Upper lobe of left lung (tissue), 6 donors: ENCODE measurements at regions not wholly inside any gene's neighbourhood (a gene's known extent, or its start where the extent isn't known, plus 50 kb on each side); places are given as distances from the start of the nearest gene placed in this dataset.
"Not testable (repeated sequence)": the region's sequence is repeated elsewhere in the genome, so short reads cannot be mapped to it uniquely, and the experiment has no call there.

Experiments
- ATAC-seq, 2 donors: fragments of 200-7000 bp; cut with Tn5 transposase; one replicate each; pipeline ENCODE4 v1.9.1; 2022; ENCODE audit warnings: mild to moderate bottlenecking in 2 of 2, moderate library complexity in 2 of 2; ENCODE audit not compliant: low FRiP score in 2 of 2
- DNase-seq, 2 donors: peaks; one replicate each; pipeline ENCODE4 v3.0.0-alpha.2; 2019 to 2020
- H3K27ac ChIP-seq, 4 donors: fragments of 200-600 bp; sonication (generic); one replicate each; pipeline ENCODE4 v1.5.1; 2016 to 2019
- H3K27me3 ChIP-seq, 4 donors: fragments of 200-600 bp; sonication (generic); one replicate each; pipeline ENCODE4 v1.5.1; 2017 to 2019
- H3K36me3 ChIP-seq, 4 donors: fragments of 200-600 bp; sonication (generic); one replicate each; pipeline ENCODE4 v1.5.1; 2016 to 2019
- H3K4me1 ChIP-seq, 4 donors: fragments of 200-600 bp; sonication (generic); one replicate each; pipeline ENCODE4 v1.5.1; 2018 to 2019
- H3K4me3 ChIP-seq, 4 donors: fragments of 200-600 bp; sonication (generic); one replicate each; pipeline ENCODE4 v1.5.1; 2017 to 2019; ENCODE audit warnings: mild to moderate bottlenecking in 2 of 4, moderate library complexity in 1 of 4
- H3K9me3 ChIP-seq, 4 donors: fragments of 200-600 bp; sonication (generic); one replicate each; pipeline ENCODE4 v1.5.1; 2018 to 2019
- WGBS, 2 donors: methylation state at CpG; one replicate each; pipeline ENCODE4 v1.1.5; 2017 to 2018; 5-methylcytosine and 5-hydroxymethylcytosine counted together
- donor health status: DM: no; HTN: no; CAD: no; lungs with moderate emphysema.
- donor health status: DM: no; HTN: yes; CAD: no; lungs with severe emphysema.

DNA sequence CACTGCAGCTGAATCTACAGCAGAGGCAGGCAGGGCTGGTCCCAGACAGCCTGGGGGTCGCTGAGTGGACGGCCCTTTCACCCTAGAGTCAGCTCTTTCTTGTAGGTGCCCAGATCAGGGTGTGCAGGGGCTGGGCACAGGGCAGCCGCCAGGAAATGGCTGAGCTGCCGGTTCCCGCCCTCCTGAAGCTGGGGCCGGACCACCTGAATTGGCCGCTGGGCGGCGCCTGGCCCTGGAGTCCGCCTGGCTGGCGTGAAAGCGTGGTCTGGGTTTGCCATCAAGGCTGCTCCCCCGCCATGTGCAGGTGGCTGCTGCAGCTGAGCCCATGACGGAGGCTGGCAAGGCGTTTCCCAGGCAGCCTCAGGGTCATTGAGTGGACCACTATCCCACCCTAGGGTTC is 85.7 kb downstream of the POTEM start:
- H3K4me3 ChIP-seq, H3K27me3 ChIP-seq, H3K4me1 ChIP-seq, DNase-seq, H3K9me3 ChIP-seq, H3K36me3 ChIP-seq, H3K27ac ChIP-seq: not testable (repeated sequence)
- no CpG with 5 or more reads among the region's 15 CpGs for WGBS, 2 donors
- ATAC-seq = peak; percentile 49 to 69

DNA sequence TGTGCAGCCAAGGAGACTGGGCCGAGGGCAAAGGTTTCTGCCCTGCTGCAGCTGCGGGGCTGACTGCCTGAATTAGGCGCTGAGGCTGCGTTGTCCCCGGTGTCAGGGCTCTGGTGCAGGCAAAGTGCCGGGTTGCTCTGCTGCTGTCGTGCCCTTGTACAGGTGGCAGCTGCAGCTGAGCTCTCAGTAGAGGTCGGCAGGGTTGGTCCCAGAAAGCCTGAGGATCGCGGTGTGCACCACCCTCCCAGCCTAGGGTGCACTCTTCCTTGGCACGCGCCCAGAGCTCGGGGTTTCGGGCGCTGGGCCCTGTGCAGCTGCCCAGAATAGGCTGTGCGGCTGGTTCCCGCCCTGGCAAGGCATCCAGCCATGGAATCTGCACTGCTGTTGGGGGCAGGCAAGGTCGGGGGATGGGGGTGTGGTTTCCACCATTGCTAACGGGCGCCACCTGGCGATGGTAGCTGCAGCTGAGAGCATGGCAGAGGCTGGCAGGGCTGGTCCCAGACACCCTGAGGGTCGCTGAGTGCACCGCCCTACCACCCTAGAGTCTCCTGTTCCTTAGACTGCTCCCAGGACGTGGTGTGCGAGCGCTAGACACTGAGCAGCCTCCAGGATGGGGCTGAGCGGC is 86.3 kb downstream of the POTEM start:
- not testable (repeated sequence) for H3K27ac ChIP-seq, H3K27me3 ChIP-seq, H3K9me3 ChIP-seq, DNase-seq, H3K4me3 ChIP-seq, H3K36me3 ChIP-seq, H3K4me1 ChIP-seq
- peak; percentile 84 to 87 for ATAC-seq
- WGBS, 2 donors = no CpG with 5 or more reads among the region's 27 CpGs

DNA sequence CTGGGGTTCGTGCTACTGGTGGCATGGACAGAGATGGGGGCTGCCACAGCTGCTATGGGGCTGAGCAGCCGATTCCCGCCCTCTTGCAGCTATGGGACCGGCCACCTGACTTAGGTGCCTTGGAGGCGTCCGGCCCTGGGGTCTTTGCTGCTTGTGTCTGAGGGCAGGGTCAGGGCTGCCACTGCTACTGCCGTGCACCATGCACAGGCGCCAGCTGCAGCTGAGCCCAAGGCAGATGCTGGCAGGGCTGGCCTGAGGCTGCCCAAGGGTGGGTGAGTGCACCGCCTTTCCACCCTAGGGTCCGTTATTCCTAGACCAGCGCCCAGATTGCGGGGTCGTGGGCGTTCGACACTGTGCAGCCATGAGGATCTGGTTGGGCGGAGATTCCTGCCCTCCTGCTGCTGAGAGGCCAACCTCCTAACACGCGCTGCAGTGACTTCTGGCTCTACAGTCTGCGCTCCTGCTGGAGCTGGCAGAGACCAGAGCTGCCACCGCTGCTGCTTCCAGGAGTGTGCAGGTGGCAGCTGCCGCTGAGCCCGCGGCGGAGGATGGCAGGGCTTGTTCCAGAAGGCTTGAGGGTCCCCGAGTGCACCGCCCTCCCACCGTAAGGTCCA is 87.0 kb downstream of the POTEM start:
- not testable (repeated sequence) for H3K4me1 ChIP-seq, ATAC-seq, H3K4me3 ChIP-seq, H3K9me3 ChIP-seq, H3K36me3 ChIP-seq, H3K27ac ChIP-seq, H3K27me3 ChIP-seq
- DNase-seq = peak in 1 of 2 donors; percentile 23
- no CpG with 5 or more reads among the region's 27 CpGs for WGBS, 2 donors

DNA sequence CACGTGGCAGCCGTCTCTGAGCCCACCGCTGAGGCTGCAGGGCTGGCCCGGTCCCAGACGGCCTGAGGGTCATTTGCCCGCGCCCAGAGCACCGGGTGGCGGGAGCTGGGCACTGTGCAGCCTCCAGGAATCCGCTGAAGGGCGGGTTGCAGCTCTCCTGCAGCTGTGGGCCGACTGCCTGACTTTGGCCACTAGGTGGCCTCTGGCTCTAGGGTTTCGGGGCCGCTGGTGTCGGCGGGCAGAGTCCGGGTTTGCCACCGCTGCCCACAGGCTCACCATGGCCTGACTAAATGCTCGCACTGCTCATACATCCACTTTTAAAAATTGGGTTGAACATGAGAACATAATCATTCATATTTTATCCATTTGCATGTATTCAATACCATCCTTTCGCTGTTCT is 87.7 kb downstream of the POTEM start:
- not testable (repeated sequence) for H3K27me3 ChIP-seq, H3K27ac ChIP-seq, H3K36me3 ChIP-seq, H3K4me1 ChIP-seq, H3K9me3 ChIP-seq, H3K4me3 ChIP-seq, DNase-seq
- no CpG with 5 or more reads among the region's 20 CpGs for WGBS, 2 donors
- peak; percentile 66 to 90 for ATAC-seq

DNA sequence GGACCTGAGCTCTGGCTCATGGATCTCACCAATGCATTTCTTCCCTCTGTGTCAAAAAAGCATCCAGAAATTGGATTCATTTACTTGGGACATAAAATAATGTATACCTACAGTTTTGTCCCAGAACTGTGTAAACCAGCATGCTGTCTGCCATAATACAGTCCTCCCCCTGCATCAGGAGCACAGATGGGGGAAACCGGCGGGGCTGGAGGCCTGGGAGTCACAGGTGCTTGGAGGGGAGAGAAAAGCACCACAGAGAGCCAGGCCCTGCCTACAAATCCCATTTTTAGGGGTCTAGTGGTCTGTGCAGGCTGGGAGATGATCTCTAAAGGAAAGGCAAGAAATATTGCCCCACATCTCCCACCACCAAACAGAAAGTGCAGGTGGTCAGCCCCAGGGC is 91.8 kb downstream of the POTEM start:
- H3K9me3 ChIP-seq, H3K27ac ChIP-seq, H3K36me3 ChIP-seq, H3K4me3 ChIP-seq, H3K27me3 ChIP-seq, H3K4me1 ChIP-seq, ATAC-seq: not testable (repeated sequence)
- peak in 1 of 2 donors; percentile 50 for DNase-seq
- WGBS, 2 donors = 22 to 53% methylated on average over 2 of the region's 2 CpGs

DNA sequence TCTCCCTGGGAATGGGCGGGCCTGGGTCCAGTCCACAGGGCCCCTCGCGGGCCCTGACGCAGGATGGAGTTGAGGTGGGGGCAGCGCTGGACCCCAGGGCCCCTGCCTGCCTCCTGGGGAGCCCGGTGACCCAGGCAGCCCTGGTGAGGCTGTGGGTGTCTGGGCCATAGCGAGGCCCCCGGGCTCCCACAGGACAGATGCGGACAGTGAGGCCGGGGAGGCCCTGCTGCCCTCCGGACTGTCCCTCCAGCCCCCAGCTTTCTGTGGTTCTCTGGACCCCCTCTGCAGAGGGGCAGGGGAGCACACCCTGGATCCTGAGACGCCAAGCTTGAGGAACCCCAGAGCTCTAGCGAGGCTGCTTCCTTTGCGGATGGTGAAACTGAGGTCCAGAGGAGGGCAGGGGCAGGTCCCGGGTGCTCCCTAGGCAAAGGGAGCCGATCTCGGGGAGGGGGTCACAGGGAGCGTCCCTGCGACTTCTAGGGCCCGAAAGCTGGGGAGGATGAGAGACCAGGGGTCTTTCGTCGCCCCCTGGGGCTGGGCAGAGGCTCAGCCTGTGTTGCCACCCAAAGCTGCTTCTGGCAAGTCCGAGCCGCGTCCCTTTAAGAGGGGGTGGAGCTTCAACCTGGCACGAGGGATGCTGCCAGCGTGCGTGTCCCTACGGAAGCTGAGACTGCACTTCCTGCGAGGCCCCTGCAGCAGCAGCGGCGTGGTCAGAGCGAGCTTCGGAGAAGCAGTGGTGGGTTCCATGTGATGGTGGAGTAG is 94.6 kb downstream of the POTEM start:
- not testable (repeated sequence) for H3K4me1 ChIP-seq, H3K9me3 ChIP-seq, H3K27me3 ChIP-seq, H3K4me3 ChIP-seq, H3K27ac ChIP-seq, H3K36me3 ChIP-seq, DNase-seq
- peak; percentile 86 to 95 for ATAC-seq
- WGBS, 2 donors = no CpG with 5 or more reads among the region's 34 CpGs

DNA sequence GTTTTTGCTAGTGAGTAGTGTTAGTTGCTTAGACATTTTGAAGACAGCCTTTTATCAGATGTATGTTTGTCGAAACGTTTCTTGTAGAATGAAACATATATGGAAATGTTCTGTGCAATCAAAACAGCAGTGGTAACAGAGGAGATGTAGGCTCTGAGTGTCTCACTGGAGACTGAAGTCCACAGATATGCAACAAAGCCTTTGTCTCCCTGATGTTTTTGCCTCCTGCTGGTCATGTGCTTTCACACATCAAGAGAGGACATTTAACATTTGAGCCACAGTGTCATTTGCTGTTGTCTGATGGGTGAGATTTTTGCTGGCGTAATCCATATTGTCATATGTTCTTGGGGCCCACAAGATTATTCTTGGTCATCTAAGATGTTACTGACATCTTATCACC is 101.7 kb downstream of the POTEM start:
- DNase-seq, ATAC-seq, H3K27ac ChIP-seq, H3K27me3 ChIP-seq, H3K4me1 ChIP-seq, H3K4me3 ChIP-seq, H3K9me3 ChIP-seq, H3K36me3 ChIP-seq: not testable (repeated sequence)
- WGBS, 2 donors = no CpG with 5 or more reads among the region's 3 CpGs

DNA sequence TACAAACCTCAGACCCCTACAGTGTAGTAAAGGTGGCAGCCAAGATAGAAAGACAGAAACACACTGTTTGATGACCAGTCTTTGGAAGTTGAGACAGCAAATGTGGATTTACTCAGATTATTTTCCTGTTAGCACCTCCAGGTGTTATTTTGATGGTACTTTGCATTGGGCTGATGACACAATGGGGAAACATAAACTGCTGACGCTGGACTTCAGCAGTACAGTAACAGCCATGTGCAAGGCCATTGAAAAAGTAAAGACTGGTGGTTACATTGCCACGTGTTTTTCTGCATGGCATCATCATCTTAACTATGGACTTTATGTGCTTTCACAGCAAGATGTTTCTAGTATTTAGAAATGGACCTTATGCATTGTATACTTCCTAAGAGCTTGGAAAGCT is 105.3 kb downstream of the POTEM start:
- H3K4me1 ChIP-seq, H3K27ac ChIP-seq, H3K27me3 ChIP-seq, H3K4me3 ChIP-seq, DNase-seq, H3K9me3 ChIP-seq, H3K36me3 ChIP-seq: not testable (repeated sequence)
- ATAC-seq = peak in 1 of 2 donors; percentile 34
- WGBS, 2 donors = no CpG with 5 or more reads among the region's 2 CpGs

DNA sequence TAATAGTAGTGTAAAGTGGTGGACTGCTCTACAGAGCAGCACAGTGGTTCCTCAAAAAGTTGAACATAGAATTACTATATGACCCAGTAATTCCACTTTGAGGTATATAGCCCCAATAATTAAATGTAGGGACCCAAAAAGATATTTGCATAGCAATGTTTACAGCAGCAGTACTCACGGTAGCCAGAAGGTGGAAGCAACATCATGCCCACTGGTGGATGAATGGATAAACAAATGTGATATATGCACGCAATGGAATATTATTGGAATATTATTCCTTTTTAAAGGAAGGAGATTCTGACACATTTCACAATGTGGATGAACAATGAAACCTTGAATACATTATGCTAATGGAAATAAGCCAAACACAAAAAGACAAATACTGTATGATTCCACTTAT is 121.4 kb downstream of the POTEM start:
- not testable (repeated sequence) for H3K4me1 ChIP-seq
- ATAC-seq = peak in 1 of 2 donors; percentile 17

DNA sequence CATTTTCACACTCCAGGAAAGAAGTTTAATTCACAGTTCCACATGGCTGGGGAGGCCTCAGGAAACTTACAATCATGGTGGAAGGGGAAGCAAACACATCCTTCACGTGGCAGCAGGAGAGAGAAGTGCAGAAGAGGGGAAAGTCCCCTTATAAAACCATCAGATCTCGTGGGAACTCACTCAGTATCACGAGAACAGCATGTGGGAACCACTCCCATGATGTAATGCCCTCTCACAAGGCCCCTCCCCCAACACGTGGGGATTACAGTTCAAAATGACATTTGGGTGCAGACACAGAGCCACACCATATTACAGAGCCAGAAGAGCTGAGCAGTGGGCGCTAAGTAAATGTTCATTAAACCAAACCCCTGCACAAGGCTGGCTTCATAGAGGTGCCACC is 126.0 kb downstream of the POTEM start:
- H3K4me1 ChIP-seq, ATAC-seq, H3K36me3 ChIP-seq, DNase-seq, H3K27me3 ChIP-seq, H3K4me3 ChIP-seq, H3K27ac ChIP-seq: not testable (repeated sequence)
- peaks cover 0 to 13% (median 4%) of the 10 kb centered on the region in 4 donors for H3K9me3 ChIP-seq
- WGBS, 2 donors = no CpG with 5 or more reads among the region's 5 CpGs

More for the DNA sequence above, 121.4 kb downstream of the POTEM start:
- H3K9me3 ChIP-seq, H3K36me3 ChIP-seq, H3K27ac ChIP-seq, DNase-seq, H3K4me3 ChIP-seq, H3K27me3 ChIP-seq: not testable (repeated sequence)
- no CpG with 5 or more reads among the region's 2 CpGs for WGBS, 2 donors

DNA sequence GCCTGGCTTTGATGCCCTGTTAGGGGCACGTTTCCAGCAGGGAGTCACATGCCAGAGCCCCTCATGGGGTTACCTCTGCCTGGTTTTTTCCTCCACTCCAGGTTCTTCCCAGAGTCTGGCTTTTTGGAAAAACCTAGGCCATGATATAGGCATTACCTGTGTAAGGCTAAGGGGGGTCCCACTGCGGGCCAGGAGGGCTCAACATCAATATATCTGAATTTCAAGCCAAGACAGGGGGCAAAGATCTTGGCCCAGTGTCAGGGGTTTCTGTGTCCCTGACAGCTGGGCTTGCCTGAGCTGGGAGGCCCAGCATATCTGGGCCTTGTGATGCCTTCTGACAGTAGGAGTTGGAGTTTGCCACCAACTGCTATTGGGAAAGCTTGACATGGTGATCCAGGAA is 127.5 kb downstream of the POTEM start:
- not testable (repeated sequence) for DNase-seq, H3K4me3 ChIP-seq, H3K27ac ChIP-seq, H3K27me3 ChIP-seq, H3K36me3 ChIP-seq, H3K4me1 ChIP-seq
- 0 to 73% methylated on average over 1 of the region's 2 CpGs for WGBS, 2 donors
- peak in 1 of 2 donors; percentile 1 for ATAC-seq
- peaks cover 0 to 20% (median 6%) of the 10 kb centered on the region in 4 donors for H3K9me3 ChIP-seq

DNA sequence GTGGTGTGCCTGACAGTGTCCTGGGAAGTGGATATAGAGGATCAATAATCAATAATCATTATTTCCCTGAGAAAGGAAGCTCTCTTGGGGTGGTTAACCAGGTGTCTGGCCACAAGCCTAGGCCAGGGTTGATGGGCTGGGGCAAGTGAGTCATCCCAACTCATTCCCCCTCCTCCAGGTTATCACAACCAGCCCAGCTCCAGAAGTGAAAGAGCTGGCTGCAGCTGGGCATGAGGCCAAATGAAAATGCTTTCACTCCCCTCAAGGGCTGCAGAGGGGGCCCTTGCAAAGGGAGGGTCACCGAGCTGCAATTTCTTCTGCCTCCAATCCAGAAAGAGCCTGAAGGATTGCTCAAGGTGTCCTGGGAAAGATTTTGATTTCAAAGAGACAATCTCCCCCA is 127.9 kb downstream of the POTEM start:
- WGBS, 2 donors = no CpG with 5 or more reads among the region's 1 CpG
- ATAC-seq, H3K27ac ChIP-seq, DNase-seq, H3K4me3 ChIP-seq, H3K27me3 ChIP-seq, H3K4me1 ChIP-seq, H3K36me3 ChIP-seq: not testable (repeated sequence)
- peaks cover 0 to 20% (median 6%) of the 10 kb centered on the region in 4 donors for H3K9me3 ChIP-seq

DNA sequence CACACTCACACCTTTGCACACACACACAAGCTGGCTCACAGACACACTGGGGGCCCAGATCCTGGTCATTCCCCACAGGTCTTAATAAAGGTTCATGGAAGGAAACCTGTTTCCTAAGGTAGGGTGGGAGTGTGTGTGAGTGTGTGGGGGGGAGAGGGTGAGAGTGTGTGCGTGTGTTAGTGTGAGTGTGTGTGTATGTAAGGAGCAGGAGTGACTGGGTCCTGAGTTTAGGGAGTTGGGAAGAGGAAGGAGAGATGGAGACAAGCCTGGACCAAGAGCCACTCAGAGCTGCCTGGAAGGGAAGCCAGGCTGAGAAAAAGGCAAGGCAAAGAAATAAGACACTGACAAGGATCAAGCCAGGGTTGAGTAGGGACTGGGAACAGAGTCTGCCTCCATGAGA is 129.2 kb downstream of the POTEM start:
- peaks cover 0 to 20% (median 6%) of the 10 kb centered on the region in 4 donors for H3K9me3 ChIP-seq
- H3K4me1 ChIP-seq, DNase-seq, H3K4me3 ChIP-seq, H3K27me3 ChIP-seq, H3K27ac ChIP-seq, H3K36me3 ChIP-seq: not testable (repeated sequence)
- ATAC-seq = peak; percentile 1 to 34
- 30 to 73% methylated on average over 1 of the region's 1 CpG for WGBS, 2 donors
